Type B pancreatic cell (in vitro differentiated cells): ENCODE measurements at regions not wholly inside any gene's neighbourhood (a gene's known extent, or its start where the extent isn't known, plus 50 kb on each side); places are given as distances from the start of the nearest gene placed in this dataset.

ENCODE experiments used
- DNase-seq: peaks from one replicate; pipeline ENCODE4 v3.0.0; 2021; ENCODE audit warnings: mixed read lengths; ENCODE audit not compliant: unreplicated experiment; ENCODE audit errors: extremely low spot score
- H3K27ac Mint-ChIP-seq: 2 replicates; pipeline ENCODE4 v1.8.0; 2021; ENCODE audit warnings: mild to moderate bottlenecking, mixed read lengths
- H3K27me3 Mint-ChIP-seq: 2 replicates; pipeline ENCODE4 v1.8.0; 2021; ENCODE audit warnings: mixed read lengths
- H3K36me3 Mint-ChIP-seq: 2 replicates; pipeline ENCODE4 v1.8.0; 2021; ENCODE audit warnings: mixed read lengths
- H3K4me1 Mint-ChIP-seq: one replicate; pipeline ENCODE4 v1.8.0; 2021; ENCODE audit warnings: mixed read lengths; ENCODE audit not compliant: unreplicated experiment
- H3K4me3 Mint-ChIP-seq: 2 replicates; pipeline ENCODE4 v1.8.0; 2021; ENCODE audit warnings: mild to moderate bottlenecking, mixed read lengths
- H3K9me3 Mint-ChIP-seq: 2 replicates; pipeline ENCODE4 v1.8.0; 2021; ENCODE audit warnings: mixed read lengths
- CTCF ChIP-seq: fragments of 200-600 bp; sonication (generic); conservative IDR thresholded peaks from 2 replicates; pipeline ENCODE4 v1.5.0; 2021; ENCODE audit warnings: antibody characterized with exemption, mild to moderate bottlenecking

DNA sequence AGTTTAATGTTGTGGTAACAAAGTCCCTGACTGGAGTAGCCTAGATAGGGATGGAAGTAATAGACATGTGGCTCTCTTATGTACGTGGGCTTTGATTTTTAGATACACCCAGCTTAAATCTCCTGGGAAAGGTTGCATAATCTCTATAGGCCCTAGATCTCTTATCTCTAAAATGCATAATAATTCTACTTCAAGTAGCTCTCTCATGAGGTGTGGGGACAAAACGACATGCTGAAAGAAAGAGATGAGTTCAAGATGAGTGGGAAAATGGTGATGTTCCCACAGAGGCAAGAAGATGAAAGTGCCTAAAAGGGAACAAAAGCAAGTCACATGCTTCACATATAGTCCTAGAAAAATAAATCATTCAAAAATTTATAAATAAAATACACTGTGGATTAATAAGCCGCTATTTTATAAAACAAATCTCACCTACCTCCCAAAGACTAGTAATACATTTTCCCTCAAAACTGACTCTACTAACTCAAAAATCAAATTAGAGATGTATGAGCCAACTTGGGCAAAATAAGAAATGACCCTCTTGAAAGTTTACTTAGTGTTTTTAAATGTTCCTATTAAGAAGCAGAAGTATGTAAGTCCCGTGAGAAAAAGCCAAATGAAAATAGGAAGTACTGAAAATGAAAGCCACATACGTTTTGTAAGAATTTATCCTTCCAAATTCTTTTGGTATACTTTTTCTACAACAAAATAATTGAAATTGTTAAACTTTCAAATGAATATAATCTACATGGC is 148.2 kb upstream of the ITGA4 start:
- no peak for TF ChIP-seq CTCF
- peaks cover 11% of the 10 kb centered on the region for H3K4me1 Mint-ChIP-seq
- H3K27ac Mint-ChIP-seq = no peak overlapping the region
- no peak overlapping the region for H3K4me3 Mint-ChIP-seq
- no peak for DNase-seq
- H3K27me3 Mint-ChIP-seq = no peaks in the 10 kb centered on the region
- no peaks in the 10 kb centered on the region for H3K36me3 Mint-ChIP-seq
- no peaks in the 10 kb centered on the region for H3K9me3 Mint-ChIP-seq

DNA sequence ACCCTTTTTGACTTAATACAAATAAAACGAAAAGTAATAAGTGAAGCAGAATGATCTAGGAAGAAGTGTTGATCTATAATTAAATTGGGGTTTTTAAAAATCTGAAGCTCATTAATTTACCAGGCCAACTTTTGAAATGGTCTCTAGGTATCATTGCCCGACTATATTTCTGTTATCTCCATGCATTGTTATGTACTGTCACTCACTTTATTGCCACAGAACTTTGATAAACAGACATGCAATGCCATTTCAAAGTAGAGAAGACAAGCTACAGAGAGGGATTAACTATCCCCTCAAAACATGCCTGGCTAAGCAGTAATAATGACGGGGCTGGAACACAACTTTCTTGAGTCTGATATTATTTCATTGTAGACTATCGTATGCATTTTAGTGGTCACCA is 147.6 kb upstream of the ITGA4 start:
- H3K27me3 Mint-ChIP-seq = no peaks in the 10 kb centered on the region

DNA sequence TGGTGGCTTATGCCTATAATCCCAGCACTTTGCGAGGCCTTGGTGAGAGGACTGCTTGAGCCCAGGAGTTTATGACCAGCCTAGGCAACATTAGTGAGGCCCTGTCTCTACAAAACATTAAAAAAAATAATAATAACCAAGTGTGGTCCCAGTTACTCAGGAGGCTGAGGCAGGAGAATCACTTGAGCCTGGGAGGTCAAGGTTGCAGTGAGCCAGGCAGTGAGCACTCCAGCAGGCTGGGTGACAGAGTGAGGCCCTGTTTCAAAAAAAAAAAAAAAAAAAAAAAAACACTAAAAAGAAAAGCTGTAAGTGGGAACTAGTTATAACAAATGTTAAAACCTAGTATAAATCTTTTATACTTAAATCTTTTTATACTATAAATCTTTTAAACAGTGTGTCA is 146.2 kb upstream of the ITGA4 start:
- Mint-ChIP-seq H3K9me3 (no peaks in the 10 kb centered on the region), H3K36me3 (no peaks in the 10 kb centered on the region), H3K4me3 (no peak overlapping the region), H3K27me3 (no peaks in the 10 kb centered on the region), H3K4me1 (peaks cover 5% of the 10 kb centered on the region), H3K27ac (no peak overlapping the region)
- no peak for DNase-seq
- no peak for TF ChIP-seq CTCF

More for the DNA sequence above, 147.6 kb upstream of the ITGA4 start:
- no peaks in the 10 kb centered on the region for H3K9me3 Mint-ChIP-seq
- H3K4me3 Mint-ChIP-seq = no peak overlapping the region
- DNase-seq = no peak
- no peaks in the 10 kb centered on the region for H3K36me3 Mint-ChIP-seq
- H3K4me1 Mint-ChIP-seq = peaks cover 11% of the 10 kb centered on the region
- no peak for TF ChIP-seq CTCF
- no peak overlapping the region for H3K27ac Mint-ChIP-seq

DNA sequence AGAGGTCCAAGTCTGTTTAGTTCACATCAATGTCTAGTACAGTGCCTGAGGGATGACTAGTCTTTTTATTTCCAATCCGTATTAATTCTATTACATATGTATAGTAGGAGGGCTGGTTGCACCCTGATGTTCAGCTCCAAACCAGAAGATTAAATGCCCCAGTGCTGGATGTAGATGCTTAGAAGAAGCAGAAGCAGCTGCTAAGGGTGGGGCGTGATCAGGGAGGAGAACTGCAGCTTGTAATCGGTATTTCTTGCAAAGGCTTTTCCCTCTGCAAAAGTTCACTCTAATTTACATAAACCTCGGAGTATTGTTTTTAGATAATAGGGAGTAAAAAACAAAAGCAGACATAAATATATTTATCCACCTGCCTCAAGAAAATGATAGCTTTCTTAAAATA is 145.3 kb upstream of the ITGA4 start:
- H3K36me3 Mint-ChIP-seq = no peaks in the 10 kb centered on the region
- H3K4me1 Mint-ChIP-seq = no peaks in the 10 kb centered on the region
- no peak for DNase-seq
- no peak for TF ChIP-seq CTCF
- H3K9me3 Mint-ChIP-seq = no peaks in the 10 kb centered on the region
- no peak overlapping the region for H3K4me3 Mint-ChIP-seq
- H3K27ac Mint-ChIP-seq = no peak overlapping the region
- no peaks in the 10 kb centered on the region for H3K27me3 Mint-ChIP-seq

DNA sequence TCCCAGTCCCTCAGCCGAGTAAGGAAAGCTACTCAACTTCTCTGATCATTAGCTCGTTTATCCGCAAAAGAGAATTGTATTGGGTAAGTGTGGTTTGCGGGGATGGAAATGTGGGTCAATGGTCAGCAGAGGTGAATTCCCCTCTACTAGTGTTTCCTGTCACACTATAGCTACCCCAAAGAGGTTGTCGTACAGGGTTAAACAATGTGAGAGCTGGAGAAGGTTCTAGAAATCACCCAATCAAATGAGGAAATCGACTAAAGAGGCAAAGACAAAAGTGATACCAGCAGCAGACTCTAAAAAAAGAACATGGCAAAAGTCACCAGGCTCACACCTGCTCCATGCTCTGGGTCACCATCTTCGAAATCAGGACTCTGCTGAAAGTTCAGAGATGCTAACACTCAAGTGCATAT is 144.7 kb upstream of the ITGA4 start:
- no peak for TF ChIP-seq CTCF
- Mint-ChIP-seq H3K36me3 (no peaks in the 10 kb centered on the region), H3K27me3 (no peaks in the 10 kb centered on the region), H3K27ac (no peak overlapping the region), H3K4me1 (no peaks in the 10 kb centered on the region), H3K4me3 (no peak overlapping the region), H3K9me3 (no peaks in the 10 kb centered on the region)
- DNase-seq = no peak

- no peaks in the 10 kb centered on the region for H3K9me3 Mint-ChIP-seq
- DNase-seq = no peak
- no peak for TF ChIP-seq CTCF
- H3K4me3 Mint-ChIP-seq = no peak overlapping the region
- no peak overlapping the region for H3K27ac Mint-ChIP-seq
- H3K4me1 Mint-ChIP-seq = no peaks in the 10 kb centered on the region
- H3K36me3 Mint-ChIP-seq = no peaks in the 10 kb centered on the region
- no peaks in the 10 kb centered on the region for H3K27me3 Mint-ChIP-seq
Measured at GRCh38 chr2:181313845-181314244, 143.3 kb upstream of the ITGA4 start.
